ENCODE measurements at regions not wholly inside any gene's neighbourhood (a gene's known extent, or its start where the extent isn't known, plus 50 kb on each side); places are given as distances from the start of the nearest gene placed in this dataset.

DNA sequence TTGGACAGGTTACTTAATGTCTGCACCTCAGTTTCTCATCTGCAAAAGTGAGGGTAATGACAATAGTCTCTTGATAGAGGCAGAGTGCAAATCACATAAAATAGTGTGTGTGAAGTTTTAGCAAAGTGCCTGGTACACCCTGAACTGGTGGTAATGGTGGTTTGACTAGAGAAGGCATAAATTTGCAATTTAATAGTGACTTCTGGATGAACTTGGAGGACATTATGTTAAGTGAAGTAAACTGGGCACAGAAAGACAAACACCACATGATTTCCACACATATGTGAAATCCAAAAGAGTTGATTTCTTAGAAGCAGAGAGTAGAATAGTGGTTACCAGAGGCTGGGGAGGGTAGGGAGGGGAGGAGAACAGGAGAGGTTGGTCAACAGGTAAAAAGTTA, 54.8 kb upstream of the FUT8 start:
- TF ChIP-seq, protein P1, sequence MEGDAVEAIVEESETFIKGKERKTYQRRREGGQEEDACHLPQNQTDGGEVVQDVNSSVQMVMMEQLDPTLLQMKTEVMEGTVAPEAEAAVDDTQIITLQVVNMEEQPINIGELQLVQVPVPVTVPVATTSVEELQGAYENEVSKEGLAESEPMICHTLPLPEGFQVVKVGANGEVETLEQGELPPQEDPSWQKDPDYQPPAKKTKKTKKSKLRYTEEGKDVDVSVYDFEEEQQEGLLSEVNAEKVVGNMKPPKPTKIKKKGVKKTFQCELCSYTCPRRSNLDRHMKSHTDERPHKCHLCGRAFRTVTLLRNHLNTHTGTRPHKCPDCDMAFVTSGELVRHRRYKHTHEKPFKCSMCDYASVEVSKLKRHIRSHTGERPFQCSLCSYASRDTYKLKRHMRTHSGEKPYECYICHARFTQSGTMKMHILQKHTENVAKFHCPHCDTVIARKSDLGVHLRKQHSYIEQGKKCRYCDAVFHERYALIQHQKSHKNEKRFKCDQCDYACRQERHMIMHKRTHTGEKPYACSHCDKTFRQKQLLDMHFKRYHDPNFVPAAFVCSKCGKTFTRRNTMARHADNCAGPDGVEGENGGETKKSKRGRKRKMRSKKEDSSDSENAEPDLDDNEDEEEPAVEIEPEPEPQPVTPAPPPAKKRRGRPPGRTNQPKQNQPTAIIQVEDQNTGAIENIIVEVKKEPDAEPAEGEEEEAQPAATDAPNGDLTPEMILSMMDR (conservative IDR thresholded peaks at IDR 0.05; ENCODE audit: low read depth in 2 of 2) = no peak
- TF ChIP-seq, protein P2, sequence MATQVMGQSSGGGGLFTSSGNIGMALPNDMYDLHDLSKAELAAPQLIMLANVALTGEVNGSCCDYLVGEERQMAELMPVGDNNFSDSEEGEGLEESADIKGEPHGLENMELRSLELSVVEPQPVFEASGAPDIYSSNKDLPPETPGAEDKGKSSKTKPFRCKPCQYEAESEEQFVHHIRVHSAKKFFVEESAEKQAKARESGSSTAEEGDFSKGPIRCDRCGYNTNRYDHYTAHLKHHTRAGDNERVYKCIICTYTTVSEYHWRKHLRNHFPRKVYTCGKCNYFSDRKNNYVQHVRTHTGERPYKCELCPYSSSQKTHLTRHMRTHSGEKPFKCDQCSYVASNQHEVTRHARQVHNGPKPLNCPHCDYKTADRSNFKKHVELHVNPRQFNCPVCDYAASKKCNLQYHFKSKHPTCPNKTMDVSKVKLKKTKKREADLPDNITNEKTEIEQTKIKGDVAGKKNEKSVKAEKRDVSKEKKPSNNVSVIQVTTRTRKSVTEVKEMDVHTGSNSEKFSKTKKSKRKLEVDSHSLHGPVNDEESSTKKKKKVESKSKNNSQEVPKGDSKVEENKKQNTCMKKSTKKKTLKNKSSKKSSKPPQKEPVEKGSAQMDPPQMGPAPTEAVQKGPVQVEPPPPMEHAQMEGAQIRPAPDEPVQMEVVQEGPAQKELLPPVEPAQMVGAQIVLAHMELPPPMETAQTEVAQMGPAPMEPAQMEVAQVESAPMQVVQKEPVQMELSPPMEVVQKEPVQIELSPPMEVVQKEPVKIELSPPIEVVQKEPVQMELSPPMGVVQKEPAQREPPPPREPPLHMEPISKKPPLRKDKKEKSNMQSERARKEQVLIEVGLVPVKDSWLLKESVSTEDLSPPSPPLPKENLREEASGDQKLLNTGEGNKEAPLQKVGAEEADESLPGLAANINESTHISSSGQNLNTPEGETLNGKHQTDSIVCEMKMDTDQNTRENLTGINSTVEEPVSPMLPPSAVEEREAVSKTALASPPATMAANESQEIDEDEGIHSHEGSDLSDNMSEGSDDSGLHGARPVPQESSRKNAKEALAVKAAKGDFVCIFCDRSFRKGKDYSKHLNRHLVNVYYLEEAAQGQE (IDR thresholded peaks at IDR 0.05; ENCODE audit: unreplicated experiment) = no peak
- TF ChIP-seq POLR2AphosphoS5 (IDR thresholded peaks at IDR 0.05; ENCODE audit: low read depth) = no peak
- TF ChIP-seq, protein P3, sequence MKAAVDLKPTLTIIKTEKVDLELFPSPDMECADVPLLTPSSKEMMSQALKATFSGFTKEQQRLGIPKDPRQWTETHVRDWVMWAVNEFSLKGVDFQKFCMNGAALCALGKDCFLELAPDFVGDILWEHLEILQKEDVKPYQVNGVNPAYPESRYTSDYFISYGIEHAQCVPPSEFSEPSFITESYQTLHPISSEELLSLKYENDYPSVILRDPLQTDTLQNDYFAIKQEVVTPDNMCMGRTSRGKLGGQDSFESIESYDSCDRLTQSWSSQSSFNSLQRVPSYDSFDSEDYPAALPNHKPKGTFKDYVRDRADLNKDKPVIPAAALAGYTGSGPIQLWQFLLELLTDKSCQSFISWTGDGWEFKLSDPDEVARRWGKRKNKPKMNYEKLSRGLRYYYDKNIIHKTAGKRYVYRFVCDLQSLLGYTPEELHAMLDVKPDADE (IDR thresholded peaks at IDR 0.05) = no peak
- TF ChIP-seq EZH2 (IDR thresholded peaks at IDR 0.05; ENCODE audit: low read depth, unreplicated experiment) = no peak
- TF ChIP-seq CREB1 (CRISPR knock-in tag; IDR thresholded peaks at IDR 0.05; ENCODE audit: low read depth) = no peak
- TF ChIP-seq, protein P4, sequence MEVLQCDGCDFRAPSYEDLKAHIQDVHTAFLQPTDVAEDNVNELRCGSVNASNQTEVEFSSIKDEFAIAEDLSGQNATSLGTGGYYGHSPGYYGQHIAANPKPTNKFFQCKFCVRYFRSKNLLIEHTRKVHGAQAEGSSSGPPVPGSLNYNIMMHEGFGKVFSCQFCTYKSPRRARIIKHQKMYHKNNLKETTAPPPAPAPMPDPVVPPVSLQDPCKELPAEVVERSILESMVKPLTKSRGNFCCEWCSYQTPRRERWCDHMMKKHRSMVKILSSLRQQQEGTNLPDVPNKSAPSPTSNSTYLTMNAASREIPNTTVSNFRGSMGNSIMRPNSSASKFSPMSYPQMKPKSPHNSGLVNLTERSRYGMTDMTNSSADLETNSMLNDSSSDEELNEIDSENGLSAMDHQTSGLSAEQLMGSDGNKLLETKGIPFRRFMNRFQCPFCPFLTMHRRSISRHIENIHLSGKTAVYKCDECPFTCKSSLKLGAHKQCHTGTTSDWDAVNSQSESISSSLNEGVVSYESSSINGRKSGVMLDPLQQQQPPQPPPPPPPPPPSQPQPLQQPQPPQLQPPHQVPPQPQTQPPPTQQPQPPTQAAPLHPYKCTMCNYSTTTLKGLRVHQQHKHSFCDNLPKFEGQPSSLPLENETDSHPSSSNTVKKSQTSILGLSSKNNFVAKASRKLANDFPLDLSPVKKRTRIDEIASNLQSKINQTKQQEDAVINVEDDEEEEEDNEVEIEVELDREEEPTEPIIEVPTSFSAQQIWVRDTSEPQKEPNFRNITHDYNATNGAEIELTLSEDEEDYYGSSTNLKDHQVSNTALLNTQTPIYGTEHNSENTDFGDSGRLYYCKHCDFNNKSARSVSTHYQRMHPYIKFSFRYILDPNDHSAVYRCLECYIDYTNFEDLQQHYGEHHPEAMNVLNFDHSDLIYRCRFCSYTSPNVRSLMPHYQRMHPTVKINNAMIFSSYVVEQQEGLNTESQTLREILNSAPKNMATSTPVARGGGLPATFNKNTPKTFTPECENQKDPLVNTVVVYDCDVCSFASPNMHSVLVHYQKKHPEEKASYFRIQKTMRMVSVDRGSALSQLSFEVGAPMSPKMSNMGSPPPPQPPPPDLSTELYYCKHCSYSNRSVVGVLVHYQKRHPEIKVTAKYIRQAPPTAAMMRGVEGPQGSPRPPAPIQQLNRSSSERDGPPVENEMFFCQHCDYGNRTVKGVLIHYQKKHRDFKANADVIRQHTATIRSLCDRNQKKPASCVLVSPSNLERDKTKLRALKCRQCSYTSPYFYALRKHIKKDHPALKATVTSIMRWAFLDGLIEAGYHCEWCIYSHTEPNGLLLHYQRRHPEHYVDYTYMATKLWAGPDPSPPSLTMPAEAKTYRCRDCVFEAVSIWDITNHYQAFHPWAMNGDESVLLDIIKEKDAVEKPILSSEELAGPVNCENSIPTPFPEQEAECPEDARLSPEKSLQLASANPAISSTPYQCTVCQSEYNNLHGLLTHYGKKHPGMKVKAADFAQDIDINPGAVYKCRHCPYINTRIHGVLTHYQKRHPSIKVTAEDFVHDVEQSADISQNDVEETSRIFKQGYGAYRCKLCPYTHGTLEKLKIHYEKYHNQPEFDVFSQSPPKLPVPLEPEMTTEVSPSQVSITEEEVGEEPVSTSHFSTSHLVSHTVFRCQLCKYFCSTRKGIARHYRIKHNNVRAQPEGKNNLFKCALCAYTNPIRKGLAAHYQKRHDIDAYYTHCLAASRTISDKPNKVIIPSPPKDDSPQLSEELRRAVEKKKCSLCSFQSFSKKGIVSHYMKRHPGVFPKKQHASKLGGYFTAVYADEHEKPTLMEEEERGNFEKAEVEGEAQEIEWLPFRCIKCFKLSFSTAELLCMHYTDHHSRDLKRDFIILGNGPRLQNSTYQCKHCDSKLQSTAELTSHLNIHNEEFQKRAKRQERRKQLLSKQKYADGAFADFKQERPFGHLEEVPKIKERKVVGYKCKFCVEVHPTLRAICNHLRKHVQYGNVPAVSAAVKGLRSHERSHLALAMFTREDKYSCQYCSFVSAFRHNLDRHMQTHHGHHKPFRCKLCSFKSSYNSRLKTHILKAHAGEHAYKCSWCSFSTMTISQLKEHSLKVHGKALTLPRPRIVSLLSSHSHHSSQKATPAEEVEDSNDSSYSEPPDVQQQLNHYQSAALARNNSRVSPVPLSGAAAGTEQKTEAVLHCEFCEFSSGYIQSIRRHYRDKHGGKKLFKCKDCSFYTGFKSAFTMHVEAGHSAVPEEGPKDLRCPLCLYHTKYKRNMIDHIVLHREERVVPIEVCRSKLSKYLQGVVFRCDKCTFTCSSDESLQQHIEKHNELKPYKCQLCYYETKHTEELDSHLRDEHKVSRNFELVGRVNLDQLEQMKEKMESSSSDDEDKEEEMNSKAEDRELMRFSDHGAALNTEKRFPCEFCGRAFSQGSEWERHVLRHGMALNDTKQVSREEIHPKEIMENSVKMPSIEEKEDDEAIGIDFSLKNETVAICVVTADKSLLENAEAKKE (CRISPR knock-in tag; IDR thresholded peaks at IDR 0.05) = no peak
- TF ChIP-seq STAT1 (IDR thresholded peaks at IDR 0.05; ENCODE audit: unreplicated experiment) = no peak

All from GM23338 (cell line).